Nephron (organoid): ENCODE measurements at regions not wholly inside any gene's neighbourhood (a gene's known extent, or its start where the extent isn't known, plus 50 kb on each side); places are given as distances from the start of the nearest gene placed in this dataset.
"Not testable (repeated sequence)": the region's sequence is repeated elsewhere in the genome, so short reads cannot be mapped to it uniquely, and the experiment has no call there.

ENCODE experiments used
- H3K27ac Mint-ChIP-seq, 3 experiments: 2 replicates each; pipeline ENCODE4 v1.8.0; 2020; ENCODE audit warnings: mixed read lengths in 3 of 3, mild to moderate bottlenecking in 2 of 3, moderate library complexity in 1 of 3
- H3K27me3 Mint-ChIP-seq: 2 replicates; pipeline ENCODE4 v1.8.0; 2021; ENCODE audit warnings: low read depth, mild to moderate bottlenecking, moderate library complexity, mixed read lengths
- H3K36me3 Mint-ChIP-seq: 2 replicates; pipeline ENCODE4 v1.8.0; 2020; ENCODE audit warnings: low read depth, mixed read lengths
- H3K4me1 Mint-ChIP-seq: 2 replicates; pipeline ENCODE4 v1.8.0; 2020; ENCODE audit warnings: mixed read lengths
- H3K4me3 Mint-ChIP-seq, 3 experiments: 2 replicates each; pipeline ENCODE4 v1.8.0; 2020; ENCODE audit warnings: mild to moderate bottlenecking in 3 of 3, mixed read lengths in 3 of 3, moderate library complexity in 2 of 3
- H3K9me3 Mint-ChIP-seq: 2 replicates; pipeline ENCODE4 v1.8.0; 2020; ENCODE audit warnings: mixed read lengths
- TF ChIP-seq, protein P1 (sequence below), 3 experiments: fragments of 200-600 bp; sonication (generic); IDR thresholded peaks; one replicate each; pipeline ENCODE4 v1.5.0; 2021; ENCODE audit warnings: antibody characterized with exemption in 3 of 3; ENCODE audit not compliant: unreplicated experiment in 3 of 3

DNA sequence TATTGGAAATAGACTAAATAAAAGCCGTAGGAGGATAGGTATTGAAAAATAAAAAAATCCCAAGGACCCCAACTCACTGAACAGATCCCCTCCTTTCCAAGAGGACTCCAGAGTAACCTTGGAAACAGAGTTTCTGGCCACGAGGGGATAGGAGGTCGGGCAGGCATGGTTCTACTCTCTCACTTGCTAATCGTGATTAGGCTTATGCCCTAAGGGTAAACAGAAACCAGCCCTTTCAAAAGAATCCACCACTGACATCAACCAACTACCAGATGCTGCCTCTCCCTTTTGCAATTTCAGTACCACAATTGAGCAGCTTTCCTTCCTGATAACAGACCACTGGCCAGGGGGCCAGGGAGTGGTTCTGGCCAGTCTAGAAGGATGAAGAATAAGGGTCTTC, 477.8 kb downstream of the EIPR1 start:
- Mint-ChIP-seq H3K4me1 (no peaks in the 10 kb centered on the region), H3K27me3 (peaks cover 6% of the 10 kb centered on the region), H3K9me3 (no peaks in the 10 kb centered on the region), H3K4me3 (no peak overlapping the region), H3K36me3 (no peaks in the 10 kb centered on the region), H3K27ac (no peak overlapping the region)
- TF ChIP-seq, protein P1, sequence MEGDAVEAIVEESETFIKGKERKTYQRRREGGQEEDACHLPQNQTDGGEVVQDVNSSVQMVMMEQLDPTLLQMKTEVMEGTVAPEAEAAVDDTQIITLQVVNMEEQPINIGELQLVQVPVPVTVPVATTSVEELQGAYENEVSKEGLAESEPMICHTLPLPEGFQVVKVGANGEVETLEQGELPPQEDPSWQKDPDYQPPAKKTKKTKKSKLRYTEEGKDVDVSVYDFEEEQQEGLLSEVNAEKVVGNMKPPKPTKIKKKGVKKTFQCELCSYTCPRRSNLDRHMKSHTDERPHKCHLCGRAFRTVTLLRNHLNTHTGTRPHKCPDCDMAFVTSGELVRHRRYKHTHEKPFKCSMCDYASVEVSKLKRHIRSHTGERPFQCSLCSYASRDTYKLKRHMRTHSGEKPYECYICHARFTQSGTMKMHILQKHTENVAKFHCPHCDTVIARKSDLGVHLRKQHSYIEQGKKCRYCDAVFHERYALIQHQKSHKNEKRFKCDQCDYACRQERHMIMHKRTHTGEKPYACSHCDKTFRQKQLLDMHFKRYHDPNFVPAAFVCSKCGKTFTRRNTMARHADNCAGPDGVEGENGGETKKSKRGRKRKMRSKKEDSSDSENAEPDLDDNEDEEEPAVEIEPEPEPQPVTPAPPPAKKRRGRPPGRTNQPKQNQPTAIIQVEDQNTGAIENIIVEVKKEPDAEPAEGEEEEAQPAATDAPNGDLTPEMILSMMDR (IDR thresholded peaks at IDR 0.05; ENCODE audit: unreplicated experiment in 3 of 3): no peak

DNA sequence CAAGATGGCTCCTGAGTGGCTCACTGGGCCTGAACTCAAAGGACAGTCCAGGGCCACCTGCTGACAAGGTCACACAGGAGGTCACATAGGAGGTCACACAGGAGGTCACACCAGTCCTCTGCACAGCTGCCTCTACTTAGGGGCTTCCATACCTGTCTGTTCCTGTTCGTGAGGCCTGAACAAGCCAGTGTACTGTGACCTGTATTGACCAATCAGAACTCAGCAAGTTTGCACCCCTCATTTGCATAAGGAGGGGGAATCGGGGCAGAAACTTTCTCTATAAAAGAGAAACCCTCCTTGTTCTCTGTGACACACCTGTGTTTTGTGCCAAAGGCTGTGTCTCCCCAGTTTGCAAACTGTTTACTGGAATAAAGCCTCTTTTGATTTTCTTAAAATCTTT, 478.9 kb downstream of the EIPR1 start:
- H3K27me3 Mint-ChIP-seq: peaks cover 6% of the 10 kb centered on the region
- no peak overlapping the region for H3K27ac Mint-ChIP-seq
- H3K9me3 Mint-ChIP-seq: no peaks in the 10 kb centered on the region
- TF ChIP-seq, protein P1 (IDR thresholded peaks at IDR 0.05; ENCODE audit: unreplicated experiment in 3 of 3): no peak
- H3K4me3 Mint-ChIP-seq: no peak overlapping the region
- no peaks in the 10 kb centered on the region for H3K4me1 Mint-ChIP-seq
- no peaks in the 10 kb centered on the region for H3K36me3 Mint-ChIP-seq

DNA sequence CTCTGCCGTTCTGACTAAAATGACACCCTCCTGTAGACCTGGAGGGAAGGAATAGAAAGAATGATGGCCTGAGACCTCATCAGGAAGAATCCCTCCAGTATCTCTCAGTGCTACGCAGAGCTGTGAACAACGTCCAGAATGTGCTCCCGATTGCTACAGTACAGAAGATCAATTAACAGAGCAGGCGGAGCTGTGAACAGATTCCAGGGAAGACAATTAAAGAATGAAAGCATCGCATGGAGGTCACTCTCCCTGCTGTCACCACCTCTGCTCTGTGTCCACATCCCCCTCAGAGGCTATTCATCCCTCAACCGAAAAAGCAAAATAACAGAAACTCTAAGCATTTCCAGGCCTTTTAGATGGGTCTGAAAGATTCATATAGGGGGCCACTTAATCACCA, 481.0 kb downstream of the EIPR1 start:
- no peaks in the 10 kb centered on the region for H3K9me3 Mint-ChIP-seq
- H3K27ac Mint-ChIP-seq: no peak overlapping the region
- H3K36me3 Mint-ChIP-seq: no peaks in the 10 kb centered on the region
- H3K27me3 Mint-ChIP-seq: peaks cover under 1% of the 10 kb centered on the region
- H3K4me3 Mint-ChIP-seq: no peak overlapping the region
- TF ChIP-seq, protein P1 (IDR thresholded peaks at IDR 0.05; ENCODE audit: unreplicated experiment in 3 of 3): no peak
- H3K4me1 Mint-ChIP-seq: no peaks in the 10 kb centered on the region

DNA sequence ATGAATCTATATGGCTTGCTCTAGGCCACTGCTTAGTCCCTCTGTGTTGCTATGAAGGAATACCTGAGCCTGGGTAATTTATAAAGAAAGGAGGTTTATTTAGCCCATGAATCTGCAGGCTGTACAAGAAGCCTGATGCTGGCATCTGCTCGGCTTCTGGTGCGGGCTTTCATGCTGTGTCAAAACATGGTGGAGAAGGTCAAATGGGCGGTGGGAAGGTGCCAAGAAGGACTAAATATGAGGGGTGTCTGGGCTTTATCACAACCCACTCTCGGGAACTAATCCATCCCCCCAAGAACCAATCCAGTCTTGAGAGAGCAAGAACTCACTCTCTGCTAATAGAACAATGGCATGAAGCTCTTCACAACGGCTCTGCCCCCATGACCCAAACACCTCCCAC, 481.6 kb downstream of the EIPR1 start:
- Mint-ChIP-seq H3K9me3 (no peaks in the 10 kb centered on the region), H3K27ac (no peak overlapping the region), H3K27me3 (no peaks in the 10 kb centered on the region), H3K4me1 (no peaks in the 10 kb centered on the region), H3K4me3 (no peak overlapping the region), H3K36me3 (no peaks in the 10 kb centered on the region)
- TF ChIP-seq, protein P1 (IDR thresholded peaks at IDR 0.05; ENCODE audit: unreplicated experiment in 3 of 3): no peak

DNA sequence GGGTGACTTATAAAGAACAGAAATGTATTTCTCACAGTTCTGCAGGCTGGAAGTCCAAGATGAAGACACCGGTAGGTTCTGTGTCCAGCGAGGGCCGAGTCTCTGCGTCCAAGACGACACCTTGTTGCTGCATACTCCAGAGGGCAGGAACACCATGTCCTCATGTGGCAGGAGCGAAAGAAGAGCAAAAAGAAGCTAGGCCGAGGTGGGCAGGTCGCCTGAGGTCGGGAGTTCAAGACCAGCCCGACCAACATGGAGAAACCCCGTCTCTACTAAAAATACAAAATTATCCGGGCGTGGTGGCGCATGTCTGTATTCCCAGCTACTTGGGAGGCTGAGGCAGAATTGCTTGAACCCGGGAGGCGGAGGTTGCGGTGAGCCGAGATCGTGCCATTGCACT, 483.6 kb downstream of the EIPR1 start:
- not testable (repeated sequence) for H3K4me3 Mint-ChIP-seq, H3K9me3 Mint-ChIP-seq, H3K36me3 Mint-ChIP-seq, H3K4me1 Mint-ChIP-seq, H3K27me3 Mint-ChIP-seq, H3K27ac Mint-ChIP-seq

DNA sequence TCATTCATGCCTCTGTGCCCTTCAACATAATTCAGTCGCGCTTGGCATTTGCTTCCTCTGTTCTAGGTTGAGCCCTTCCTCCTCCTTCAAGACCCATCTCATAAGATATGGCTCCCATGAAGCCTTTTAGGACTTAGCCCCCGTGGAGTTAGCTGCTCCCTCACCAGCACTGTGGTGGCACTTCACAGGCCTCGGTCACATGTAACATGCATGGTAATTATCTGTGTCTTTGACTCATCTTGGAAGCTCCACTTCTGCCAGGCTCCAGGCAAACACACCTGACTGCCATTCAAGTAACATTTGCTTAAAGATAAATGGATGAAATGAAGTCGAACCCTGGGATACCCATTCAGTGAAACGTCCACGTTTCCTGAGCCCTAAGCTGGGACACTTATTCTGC, 484.7 kb downstream of the EIPR1 start:
- Mint-ChIP-seq H3K36me3 (no peaks in the 10 kb centered on the region), H3K27me3 (peaks cover 9% of the 10 kb centered on the region), H3K27ac (no peak overlapping the region), H3K4me3 (no peak overlapping the region), H3K9me3 (no peaks in the 10 kb centered on the region), H3K4me1 (no peaks in the 10 kb centered on the region)
- TF ChIP-seq, protein P1 (IDR thresholded peaks at IDR 0.05; ENCODE audit: unreplicated experiment in 3 of 3): no peak
